ENCODE measurements at regions not wholly inside any gene's neighbourhood (a gene's known extent, or its start where the extent isn't known, plus 50 kb on each side); places are given as distances from the start of the nearest gene placed in this dataset.
"Not testable (repeated sequence)": the region's sequence is repeated elsewhere in the genome, so short reads cannot be mapped to it uniquely, and the experiment has no call there.

- no peak for DNase-seq (ENCODE audit: extremely low read depth, low read depth)
These were observed 192.3 kb upstream of the P2RY1 start for GRCh38 chr3:152642658-152643057.

GRCh38 chr3:152644478-152644877 is 190.5 kb upstream of the P2RY1 start:
- no peak for TF ChIP-seq CTCF (IDR thresholded peaks at IDR 0.05; ENCODE audit: low read depth, low read length)
- DNase-seq (ENCODE audit: extremely low read depth, low read depth): no peak

More at GRCh38 chr3:152642658-152643057, 192.3 kb upstream of the P2RY1 start:
- TF ChIP-seq CTCF (IDR thresholded peaks at IDR 0.05; ENCODE audit: low read depth, low read length): no peak

- TF ChIP-seq CTCF (IDR thresholded peaks at IDR 0.05; ENCODE audit: low read depth, low read length): no peak
- DNase-seq (ENCODE audit: extremely low read depth, low read depth): no peak
These were observed 188.9 kb upstream of the P2RY1 start for GRCh38 chr3:152646004-152646403.

DNA sequence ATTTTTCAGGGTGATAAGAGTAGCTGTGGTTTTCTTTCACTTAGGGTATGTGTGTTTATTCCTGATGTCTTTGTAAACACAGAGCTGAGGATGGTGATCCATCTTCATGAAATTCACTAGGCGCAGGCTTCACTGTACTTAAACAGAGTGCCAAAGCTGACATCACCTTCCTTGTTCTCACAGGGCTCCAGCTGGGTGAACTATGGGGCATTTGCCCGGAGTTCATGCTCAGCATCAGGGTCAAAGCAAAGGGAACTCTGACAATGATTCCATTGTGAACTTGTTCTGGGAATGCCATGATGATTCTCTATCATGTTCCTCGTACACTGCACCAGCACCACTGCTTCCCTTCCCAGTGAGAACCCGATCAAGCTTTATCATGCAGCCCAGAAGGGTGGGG is 184.8 kb upstream of the P2RY1 start:
- TF ChIP-seq CTCF (IDR thresholded peaks at IDR 0.05; ENCODE audit: low read depth, low read length): no peak
- no peak for DNase-seq (ENCODE audit: extremely low read depth, low read depth)

DNA sequence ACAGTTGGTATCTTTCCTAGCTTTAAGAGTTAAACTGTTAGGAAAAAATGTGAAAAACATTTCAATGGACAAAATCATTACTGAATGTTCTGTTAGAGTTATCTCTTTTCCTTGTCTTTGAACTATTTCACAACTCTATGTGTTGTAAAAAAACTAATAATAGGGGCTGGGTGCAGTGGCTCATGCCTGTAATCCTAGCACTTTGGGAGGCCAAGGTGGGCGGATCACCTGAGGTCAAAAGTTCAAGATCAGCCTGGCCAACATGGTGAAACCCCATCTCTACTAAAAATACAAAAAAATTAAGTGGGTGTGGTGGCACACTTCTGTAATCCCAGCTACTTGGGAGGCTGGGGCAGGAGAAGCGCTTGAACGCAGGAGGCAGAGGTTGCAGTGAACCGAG is 184.0 kb upstream of the P2RY1 start:
- not testable (repeated sequence) for DNase-seq (ENCODE audit: extremely low read depth, low read depth)

GRCh38 chr3:152656214-152656971 is 178.5 kb upstream of the P2RY1 start:
- no peak for TF ChIP-seq CTCF (IDR thresholded peaks at IDR 0.05; ENCODE audit: low read depth, low read length)
- no peak for DNase-seq (ENCODE audit: extremely low read depth, low read depth)

GRCh38 chr3:152656972-152657355 is 178.0 kb upstream of the P2RY1 start:
- no peak for DNase-seq (ENCODE audit: extremely low read depth, low read depth)
- no peak for TF ChIP-seq CTCF (IDR thresholded peaks at IDR 0.05; ENCODE audit: low read depth, low read length)

All from AG09319 (cell line).